ENCODE measurements at regions not wholly inside any gene's neighbourhood (a gene's known extent, or its start where the extent isn't known, plus 50 kb on each side); places are given as distances from the start of the nearest gene placed in this dataset.

GRCh38 chr11:19410032-19410431, 169.3 kb upstream of the E2F8 start:
- WGBS, 2 donors = 67 to 77% methylated on average over 3 of the region's 3 CpGs
- no peak overlapping the region for H3K27ac ChIP-seq
- no peak for TF ChIP-seq POLR2AphosphoS5 (IDR thresholded peaks at IDR 0.05)
- TF ChIP-seq POLR2A (IDR thresholded peaks at IDR 0.05) = no peak
- TF ChIP-seq CTCF (IDR thresholded peaks at IDR 0.05) = no peak
- TF ChIP-seq EP300 (IDR thresholded peaks at IDR 0.05) = no peak
- no peaks in the 10 kb centered on the region for H3K4me1 ChIP-seq
- DNase-seq = no peak
- H3K4me3 ChIP-seq = no peak overlapping the region
- no peaks in the 10 kb centered on the region for H3K9me3 ChIP-seq
- no peaks in the 10 kb centered on the region for H3K36me3 ChIP-seq
- peaks cover 0 to 10% (median 0%) of the 10 kb centered on the region in 3 donors for H3K27me3 ChIP-seq
- intact Hi-C loops (cut with DNase I) = no loop called here

GRCh38 chr11:19409307-19409706, 168.6 kb upstream of the E2F8 start:
- intact Hi-C loops (cut with DNase I) = no loop called here
- no peaks in the 10 kb centered on the region for H3K9me3 ChIP-seq
- TF ChIP-seq CTCF (IDR thresholded peaks at IDR 0.05) = no peak
- TF ChIP-seq EP300 (IDR thresholded peaks at IDR 0.05) = no peak
- TF ChIP-seq POLR2A (IDR thresholded peaks at IDR 0.05) = no peak
- no peak for TF ChIP-seq POLR2AphosphoS5 (IDR thresholded peaks at IDR 0.05)
- no peak for DNase-seq
- H3K4me1 ChIP-seq = no peaks in the 10 kb centered on the region
- H3K4me3 ChIP-seq = no peak overlapping the region
- H3K27ac ChIP-seq = no peak overlapping the region
- 72 to 81% methylated on average over 3 of the region's 3 CpGs for WGBS, 2 donors
- no peaks in the 10 kb centered on the region for H3K36me3 ChIP-seq
- H3K27me3 ChIP-seq = peaks cover 0 to 10% (median 0%) of the 10 kb centered on the region in 3 donors

- Histone ChIP-seq H3K27ac (no peak overlapping the region), H3K36me3 (no peaks in the 10 kb centered on the region), H3K4me3 (no peak overlapping the region), H3K9me3 (no peaks in the 10 kb centered on the region), H3K27me3 (peaks cover 0 to 10% (median 0%) of the 10 kb centered on the region in 3 donors), H3K4me1 (no peaks in the 10 kb centered on the region)
- 85 to 86% methylated on average over 17 of the region's 17 CpGs for WGBS, 2 donors
- no peak for DNase-seq
- TF ChIP-seq POLR2A (IDR thresholded peaks at IDR 0.05) = no peak
- no peak for TF ChIP-seq POLR2AphosphoS5 (IDR thresholded peaks at IDR 0.05)
- TF ChIP-seq CTCF (IDR thresholded peaks at IDR 0.05) = no peak
- no peak for TF ChIP-seq EP300 (IDR thresholded peaks at IDR 0.05)
- intact Hi-C loops (cut with DNase I) = no loop called here
Measured at GRCh38 chr11:19407677-19408270, 167.0 kb upstream of the E2F8 start.

- no peak for DNase-seq
- no peak overlapping the region for H3K4me3 ChIP-seq
- WGBS, 2 donors = 69 to 70% methylated on average over 4 of the region's 4 CpGs
- peaks cover 0 to 4% (median 0%) of the 10 kb centered on the region in 3 donors for H3K27me3 ChIP-seq
- H3K36me3 ChIP-seq = no peaks in the 10 kb centered on the region
- no peak overlapping the region for H3K27ac ChIP-seq
- no peaks in the 10 kb centered on the region for H3K9me3 ChIP-seq
- intact Hi-C loops (cut with DNase I) = no loop called here
- H3K4me1 ChIP-seq = no peaks in the 10 kb centered on the region
- TF ChIP-seq POLR2AphosphoS5 (IDR thresholded peaks at IDR 0.05) = no peak
- TF ChIP-seq POLR2A (IDR thresholded peaks at IDR 0.05) = no peak
- TF ChIP-seq EP300 (IDR thresholded peaks at IDR 0.05) = no peak
- no peak for TF ChIP-seq CTCF (IDR thresholded peaks at IDR 0.05)
Measured at GRCh38 chr11:19405966-19406365, 165.2 kb upstream of the E2F8 start.

GRCh38 chr11:19404787-19405186, 164.0 kb upstream of the E2F8 start:
- TF ChIP-seq POLR2A (IDR thresholded peaks at IDR 0.05) (no peak), CTCF (IDR thresholded peaks at IDR 0.05) (no peak), EP300 (IDR thresholded peaks at IDR 0.05) (no peak), POLR2AphosphoS5 (IDR thresholded peaks at IDR 0.05) (no peak)
- WGBS, 2 donors = 51 to 58% methylated on average over 6 of the region's 6 CpGs
- H3K36me3 ChIP-seq = no peaks in the 10 kb centered on the region
- H3K9me3 ChIP-seq = no peaks in the 10 kb centered on the region
- no peak for DNase-seq
- no peaks in the 10 kb centered on the region for H3K4me1 ChIP-seq
- no peaks in the 10 kb centered on the region for H3K27me3 ChIP-seq
- H3K27ac ChIP-seq = no peak overlapping the region
- intact Hi-C loops (cut with DNase I) = no loop called here
- no peak overlapping the region for H3K4me3 ChIP-seq
